K562 (cell line): ENCODE measurements at regions not wholly inside any gene's neighbourhood (a gene's known extent, or its start where the extent isn't known, plus 50 kb on each side); places are given as distances from the start of the nearest gene placed in this dataset.
"Not testable (repeated sequence)": the region's sequence is repeated elsewhere in the genome, so short reads cannot be mapped to it uniquely, and the experiment has no call there.

ENCODE experiments used
- ATAC-seq: fragments of 200-7000 bp; cut with Tn5 transposase; 3 replicates; pipeline ENCODE4 v1.9.1; 2020; ENCODE audit warnings: moderate library complexity
- BruUV-seq: library from RNA; stranded (reverse); fragments of 400-500 nt; replicated peaks from 2 replicates; lab custom pipeline; 2021; lab: Mats Ljungman, UMichigan
- CTCF ChIA-PET: fragments of 300-600 bp; formaldehyde crosslinking; extraction: SDS; loops from one replicate; lab custom pipeline; 2021; ENCODE audit warnings: low intra/inter-chr PET ratio; lab: Yijun Ruan, JAX
- POLR2A ChIA-PET: fragments of 300-600, 350-650 bp; sonication (Branson Sonifier 250); formaldehyde crosslinking; extraction: SDS; loops from one replicate; lab custom pipeline; 2021; ENCODE audit warnings: antibody characterized with exemption, inconsistent platforms; lab: Yijun Ruan, JAX
- DNase-seq, 4 experiments: peaks; one replicate each; pipeline versions ENCODE4 v3.0.0 to v3.0.0-alpha.2; 2011 to 2018; ENCODE audit warnings: low spot score in 3 of 4, mixed read lengths in 3 of 4; ENCODE audit errors: extremely low read depth in 1 of 4
- FAIRE-seq: peaks from 2 replicates; lab custom pipeline; 2011; peaks lifted over from hg19 to GRCh38; lab: Jason Lieb, UNC
- H2AFZ ChIP-seq: 2 replicates; pipeline ENCODE4 v1.6.0; 2011; ENCODE audit warnings: low read depth, low read length, control low read depth, inconsistent platforms
- H3K27ac ChIP-seq: fragments of 200-600 bp; 3 replicates; pipeline ENCODE4 v1.8.0; 2011; ENCODE audit warnings: low read depth, mild to moderate bottlenecking, control low read depth, inconsistent platforms, low read length, moderate library complexity, mixed read lengths; ENCODE audit errors: extremely low read depth
- H3K27me3 ChIP-seq, 2 experiments: fragments of 300-600 bp in 1 of 2; 2 replicates in 1 of 2; 3 replicates in 1 of 2; pipeline versions ENCODE4 v1.6.0 to v1.8.0; 2011; ENCODE audit warnings: inconsistent platforms in 2 of 2, low read length in 2 of 2, mild to moderate bottlenecking in 1 of 2, mixed read lengths in 1 of 2, moderate library complexity in 1 of 2; ENCODE audit not compliant: control insufficient read depth in 2 of 2, insufficient read depth in 2 of 2
- H3K36me3 ChIP-seq: fragments of 300-600 bp; 3 replicates; pipeline ENCODE4 v1.8.0; 2011; ENCODE audit warnings: mild to moderate bottlenecking, low read length, inconsistent platforms; ENCODE audit not compliant: control insufficient read depth, insufficient read depth
- H3K4me1 ChIP-seq, 2 experiments: fragments of 200-600 bp in 1 of 2; replicated peaks in 1 of 2; 2 replicates in 1 of 2; 3 replicates in 1 of 2; pipeline versions ENCODE4 v1.5.1 to v1.8.0; 2011; ENCODE audit warnings: inconsistent platforms in 2 of 2, low read length in 2 of 2, mild to moderate bottlenecking in 1 of 2, mixed read lengths in 1 of 2, moderate library complexity in 1 of 2; ENCODE audit not compliant: control insufficient read depth in 2 of 2, insufficient read depth in 2 of 2
- H3K4me2 ChIP-seq: 2 replicates; pipeline ENCODE4 v1.6.1; 2011; ENCODE audit warnings: low read length, control low read depth, inconsistent platforms, mixed read lengths; ENCODE audit not compliant: insufficient read depth
- H3K4me3 ChIP-seq: fragments of 200-600 bp; sonication (generic), shearing (Covaris generic); 2 replicates; pipeline ENCODE4 v1.5.1; 2016; ENCODE audit warnings: control low read depth, inconsistent platforms
- H3K79me2 ChIP-seq: fragments of 200-600 bp; 3 replicates; pipeline ENCODE4 v1.8.0; 2011; ENCODE audit warnings: low read length, inconsistent platforms; ENCODE audit not compliant: control insufficient read depth, insufficient read depth
- H3K9ac ChIP-seq, 2 experiments: 2 replicates each; pipeline versions ENCODE4 v1.6.0 to v1.6.1; 2011; ENCODE audit warnings: low read depth in 2 of 2, low read length in 2 of 2, control low read depth in 1 of 2, inconsistent platforms in 1 of 2, mild to moderate bottlenecking in 1 of 2, mixed read lengths in 1 of 2; ENCODE audit not compliant: insufficient read depth in 1 of 2
- H3K9me1 ChIP-seq: one replicate; pipeline ENCODE4 v1.6.0; 2011; ENCODE audit warnings: inconsistent platforms, mild to moderate bottlenecking, low read length, moderate library complexity; ENCODE audit not compliant: control insufficient read depth, insufficient read depth
- H3K9me3 ChIP-seq: replicated peaks from 2 replicates; pipeline ENCODE4 v1.5.1; 2011; ENCODE audit warnings: low read depth, low read length, inconsistent platforms; ENCODE audit not compliant: control insufficient read depth, insufficient read depth
- H4K20me1 ChIP-seq: replicated peaks from 2 replicates; pipeline ENCODE4 v1.6.1; 2011; ENCODE audit warnings: low read length, inconsistent platforms, mixed read lengths; ENCODE audit not compliant: control insufficient read depth, insufficient read depth
- ESRRB ChIP-seq: fragments of 250-450 bp; sonication (Bioruptor Pico); IDR thresholded peaks from 2 replicates; pipeline ENCODE4 v1.5.0; 2020; ENCODE audit warnings: mild to moderate bottlenecking, moderate library complexity, borderline replicate concordance
- ILF3 ChIP-seq: fragments of 450-650 bp; IDR thresholded peaks from 2 replicates; pipeline ENCODE4 v1.6.1; 2018; ENCODE audit warnings: antibody characterized with exemption, mild to moderate bottlenecking, moderate library complexity, borderline replicate concordance
- NCOA6 ChIP-seq: fragments of 450-650 bp; IDR thresholded peaks from 2 replicates; pipeline ENCODE4 v1.6.1; 2017; ENCODE audit warnings: mild to moderate bottlenecking
- TRIM24 ChIP-seq, 2 experiments: fragments of 450-650 bp; IDR thresholded peaks; 2 replicates each; pipeline ENCODE4 v1.6.1; 2016
- ZBTB2 ChIP-seq: fragments of 450-650 bp; IDR thresholded peaks from 2 replicates; pipeline ENCODE4 v1.6.1; 2016; ENCODE audit warnings: antibody characterized with exemption
- ZNF121 ChIP-seq: sonication (generic); formaldehyde crosslinking; conservative IDR thresholded peaks from 2 replicates; pipeline ENCODE4 v1.8.0; 2022; ENCODE audit warnings: missing genetic modification reagents
- WGBS: fragments of 100-300 bp; shearing (Covaris generic); methylation state at CpG from one replicate; pipeline ENCODE4 v1.1.6; 2016; ENCODE audit warnings: low coverage, mixed read lengths; ENCODE audit not compliant: insufficient coverage; ENCODE audit errors: missing lambda C conversion rate; 5-methylcytosine and 5-hydroxymethylcytosine counted together
- in situ Hi-C: fragments of 300-500 bp; cut with MboI; formaldehyde crosslinking; loops from 4 replicates; pipeline ENCODE4 v1.15.0; 2018; ENCODE audit warnings: inconsistent platforms, mixed read lengths
- intact Hi-C: fragments of 100-400 bp; cut with micrococcal nuclease; formaldehyde crosslinking; loops from 2 replicates; pipeline ENCODE4 v1.14.2; 2022

GRCh38 chr1:112828716-112829115 is 113.6 kb upstream of the PPM1J start:
- ChIA-PET POLR2A (no interaction called here), CTCF (no interaction called here)
- H3K9ac ChIP-seq = no peak overlapping the region
- H3K9me1 ChIP-seq = no peaks in the 10 kb centered on the region
- ATAC-seq = no peak
- H3K79me2 ChIP-seq = no peaks in the 10 kb centered on the region
- no peak for TF ChIP-seq ZNF121 (CRISPR knock-in tag)
- TF ChIP-seq NCOA6 = no peak
- TF ChIP-seq ZBTB2 = no peak
- TF ChIP-seq ILF3 = no peak
- TF ChIP-seq ESRRB (CRISPR knock-in tag) = no peak
- no peak for TF ChIP-seq TRIM24 (IDR thresholded peaks at IDR 0.05)
- no peak for DNase-seq
- no peak overlapping the region for H3K4me2 ChIP-seq
- H3K27me3 ChIP-seq = no peaks in the 10 kb centered on the region
- no peak overlapping the region for H3K4me3 ChIP-seq
- intact Hi-C loops (no loop called here), in situ Hi-C loops (no loop called here)
- no peak for FAIRE-seq
- no peaks in the 10 kb centered on the region for H3K9me3 ChIP-seq
- WGBS = 48% methylated on average over 2 of the region's 2 CpGs
- no TSS peak for BruUV-seq
- no peaks in the 10 kb centered on the region for H4K20me1 ChIP-seq
- H3K27ac ChIP-seq = no peak overlapping the region
- H3K36me3 ChIP-seq = no peaks in the 10 kb centered on the region
- peaks cover 3 to 13% of the 10 kb centered on the region in 2 experiments; a peak in 3 of 5 replicates for H3K4me1 ChIP-seq
- H2AFZ ChIP-seq = no peak overlapping the region

- H3K4me3 ChIP-seq, H3K9me1 ChIP-seq, H3K9ac ChIP-seq, H3K9me3 ChIP-seq, BruUV-seq, CTCF ChIA-PET, H3K36me3 ChIP-seq, in situ Hi-C loops, H2AFZ ChIP-seq, H3K79me2 ChIP-seq, FAIRE-seq, H3K27me3 ChIP-seq, DNase-seq, H3K4me2 ChIP-seq, ATAC-seq, H4K20me1 ChIP-seq, H3K27ac ChIP-seq, intact Hi-C loops: not testable (repeated sequence)
- 42% methylated on average over 1 of the region's 1 CpG for WGBS
- H3K4me1 ChIP-seq = peaks cover 3 to 17% of the 10 kb centered on the region in 2 experiments; a peak in 3 of 5 replicates
- POLR2A ChIA-PET = interaction anchor here (1.2 kb wide), 1 partner anchor 221 kb away, joined by 3 read pairs; no protein-coding TSS in a partner anchor
Measured at GRCh38 chr1:112827391-112827790, 112.3 kb upstream of the PPM1J start.
